Right lobe of liver (tissue), 4 donors: ENCODE measurements at regions not wholly inside any gene's neighbourhood (a gene's known extent, or its start where the extent isn't known, plus 50 kb on each side); places are given as distances from the start of the nearest gene placed in this dataset.

Experiments used
- POLR2A ChIP-seq: fragments of 450-650 bp; IDR thresholded peaks from one replicate; pipeline ENCODE4 v1.6.1; 2017; ENCODE audit warnings: antibody characterized with exemption, mild to moderate bottlenecking
- TF ChIP-seq, protein P1 (sequence below), 4 donors: fragments of 200-600 bp in 3 of 4; fragments of 450-650 bp in 1 of 4; IDR thresholded peaks; one replicate each; pipeline versions ENCODE4 v1.5.1 to v1.8.0; 2016 to 2022; ENCODE audit warnings: antibody characterized with exemption in 4 of 4, mild to moderate bottlenecking in 2 of 4
- donor health status: DM: no; HTN: no; CAD: no.
- donor health status: DM: no; HTN: no; CAD: no.
- donor health status: DM: no; HTN: yes; CAD: no.

DNA sequence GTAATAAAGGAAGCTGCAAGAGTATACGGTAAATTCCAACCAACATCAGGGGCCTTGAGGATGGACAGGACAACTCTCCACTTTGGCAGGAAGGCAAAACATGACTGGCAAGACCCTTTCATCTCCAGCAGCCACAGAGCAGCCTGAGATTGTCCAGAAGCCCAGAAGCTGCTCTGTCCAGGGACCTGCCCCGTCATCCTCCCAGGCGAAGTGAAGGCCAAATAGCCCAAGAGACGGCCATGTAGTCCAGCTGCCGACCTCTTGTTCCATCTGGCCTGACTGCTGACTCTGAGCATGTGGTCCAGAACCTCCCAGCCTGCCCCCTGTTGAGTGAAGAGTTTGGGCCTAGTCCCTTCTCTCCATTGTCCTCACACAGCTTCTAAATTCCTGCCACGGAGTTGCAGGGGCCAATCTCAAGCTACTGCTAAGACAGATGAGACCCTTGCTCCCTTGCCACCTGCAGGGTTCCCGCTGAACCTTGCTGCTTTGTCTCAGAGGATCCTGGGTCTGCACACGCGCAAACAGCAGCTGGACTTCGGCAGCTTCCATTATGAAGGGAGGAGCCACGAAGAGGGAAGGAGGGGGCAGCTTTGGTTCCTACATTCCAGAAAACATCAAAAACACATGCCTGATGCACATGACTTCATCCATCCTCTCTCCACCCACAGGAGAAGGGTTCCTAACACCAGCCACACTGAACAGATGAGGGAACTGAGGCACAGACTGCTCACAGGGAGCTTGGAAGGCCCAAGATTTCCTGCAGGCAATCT, 196.9 kb downstream of the KATNAL1 start:
- TF ChIP-seq, protein P1, sequence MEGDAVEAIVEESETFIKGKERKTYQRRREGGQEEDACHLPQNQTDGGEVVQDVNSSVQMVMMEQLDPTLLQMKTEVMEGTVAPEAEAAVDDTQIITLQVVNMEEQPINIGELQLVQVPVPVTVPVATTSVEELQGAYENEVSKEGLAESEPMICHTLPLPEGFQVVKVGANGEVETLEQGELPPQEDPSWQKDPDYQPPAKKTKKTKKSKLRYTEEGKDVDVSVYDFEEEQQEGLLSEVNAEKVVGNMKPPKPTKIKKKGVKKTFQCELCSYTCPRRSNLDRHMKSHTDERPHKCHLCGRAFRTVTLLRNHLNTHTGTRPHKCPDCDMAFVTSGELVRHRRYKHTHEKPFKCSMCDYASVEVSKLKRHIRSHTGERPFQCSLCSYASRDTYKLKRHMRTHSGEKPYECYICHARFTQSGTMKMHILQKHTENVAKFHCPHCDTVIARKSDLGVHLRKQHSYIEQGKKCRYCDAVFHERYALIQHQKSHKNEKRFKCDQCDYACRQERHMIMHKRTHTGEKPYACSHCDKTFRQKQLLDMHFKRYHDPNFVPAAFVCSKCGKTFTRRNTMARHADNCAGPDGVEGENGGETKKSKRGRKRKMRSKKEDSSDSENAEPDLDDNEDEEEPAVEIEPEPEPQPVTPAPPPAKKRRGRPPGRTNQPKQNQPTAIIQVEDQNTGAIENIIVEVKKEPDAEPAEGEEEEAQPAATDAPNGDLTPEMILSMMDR (IDR thresholded peaks at IDR 0.05), result no peak
- TF ChIP-seq POLR2A, result no peak
